Vagina (tissue), 2 donors: ENCODE measurements at regions not wholly inside any gene's neighbourhood (a gene's known extent, or its start where the extent isn't known, plus 50 kb on each side); places are given as distances from the start of the nearest gene placed in this dataset.

Experiments
- POLR2A ChIP-seq, 2 donors: fragments of 450-650 bp; IDR thresholded peaks; one replicate each; pipeline ENCODE4 v1.6.1; 2017; ENCODE audit warnings: antibody characterized with exemption in 2 of 2, mild to moderate bottlenecking in 2 of 2, moderate library complexity in 2 of 2
- TF ChIP-seq, protein P1 (sequence below), 3 experiments: fragments of 450-650 bp in 2 of 3; fragments of 200-600 bp in 1 of 3; sonication (generic) in 1 of 3; IDR thresholded peaks; one replicate each; pipeline ENCODE4 v1.5.1; 2017 to 2019; ENCODE audit warnings: antibody characterized with exemption in 3 of 3, mild to moderate bottlenecking in 2 of 3, moderate library complexity in 2 of 3

DNA sequence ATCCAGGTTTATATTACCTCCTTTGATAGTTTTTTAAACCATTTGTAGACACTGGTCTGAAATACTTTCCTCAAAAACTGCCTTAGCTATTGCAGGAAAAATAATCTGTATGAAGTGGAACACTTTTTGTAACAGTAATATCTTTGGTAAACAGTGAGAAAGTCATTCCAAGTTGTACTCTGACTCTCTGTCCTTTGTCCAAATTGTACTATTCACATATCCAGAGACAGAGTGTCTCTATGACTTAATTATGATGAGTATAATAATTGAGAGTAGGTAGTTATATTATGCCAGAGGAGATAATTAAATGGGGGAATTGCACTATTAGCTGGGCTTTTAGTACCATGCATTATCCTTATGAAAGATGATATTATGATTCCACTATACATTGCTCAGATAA, 112.6 kb upstream of the LCORL start:
- TF ChIP-seq POLR2A (IDR thresholded peaks at IDR 0.05): no peak
- TF ChIP-seq, protein P1, sequence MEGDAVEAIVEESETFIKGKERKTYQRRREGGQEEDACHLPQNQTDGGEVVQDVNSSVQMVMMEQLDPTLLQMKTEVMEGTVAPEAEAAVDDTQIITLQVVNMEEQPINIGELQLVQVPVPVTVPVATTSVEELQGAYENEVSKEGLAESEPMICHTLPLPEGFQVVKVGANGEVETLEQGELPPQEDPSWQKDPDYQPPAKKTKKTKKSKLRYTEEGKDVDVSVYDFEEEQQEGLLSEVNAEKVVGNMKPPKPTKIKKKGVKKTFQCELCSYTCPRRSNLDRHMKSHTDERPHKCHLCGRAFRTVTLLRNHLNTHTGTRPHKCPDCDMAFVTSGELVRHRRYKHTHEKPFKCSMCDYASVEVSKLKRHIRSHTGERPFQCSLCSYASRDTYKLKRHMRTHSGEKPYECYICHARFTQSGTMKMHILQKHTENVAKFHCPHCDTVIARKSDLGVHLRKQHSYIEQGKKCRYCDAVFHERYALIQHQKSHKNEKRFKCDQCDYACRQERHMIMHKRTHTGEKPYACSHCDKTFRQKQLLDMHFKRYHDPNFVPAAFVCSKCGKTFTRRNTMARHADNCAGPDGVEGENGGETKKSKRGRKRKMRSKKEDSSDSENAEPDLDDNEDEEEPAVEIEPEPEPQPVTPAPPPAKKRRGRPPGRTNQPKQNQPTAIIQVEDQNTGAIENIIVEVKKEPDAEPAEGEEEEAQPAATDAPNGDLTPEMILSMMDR (IDR thresholded peaks at IDR 0.05): no peak
